Esophagus squamous epithelium (tissue), 5 donors: ENCODE measurements at regions not wholly inside any gene's neighbourhood (a gene's known extent, or its start where the extent isn't known, plus 50 kb on each side); places are given as distances from the start of the nearest gene placed in this dataset.

Source experiments
- DNase-seq: peaks from one replicate; lab custom pipeline; 2025; lab: John Stamatoyannopoulos, UW
- H3K27ac ChIP-seq, 4 donors: fragments of 200-600 bp; sonication (generic); one replicate each; pipeline ENCODE4 v1.5.1; 2016 to 2019; ENCODE audit warnings: mild to moderate bottlenecking in 1 of 4
- H3K27me3 ChIP-seq, 4 donors: fragments of 200-600 bp; sonication (generic); 1 replicate in 3 of 4; 2 replicates in 1 of 4; pipeline versions ENCODE4 v1.5.1 to v1.6.0; 2017 to 2021; ENCODE audit warnings: antibody characterized with exemption in 1 of 4
- H3K36me3 ChIP-seq, 3 donors: fragments of 200-600 bp; sonication (generic); one replicate each; pipeline ENCODE4 v1.5.1; 2016 to 2019
- H3K4me1 ChIP-seq, 3 donors: fragments of 200-600 bp; sonication (generic); one replicate each; pipeline ENCODE4 v1.5.1; 2017 to 2019
- H3K4me3 ChIP-seq, 4 donors: fragments of 200-600 bp; sonication (generic); 1 replicate in 3 of 4; 2 replicates in 1 of 4; pipeline ENCODE4 v1.5.1; 2016 to 2019; ENCODE audit warnings: mild to moderate bottlenecking in 2 of 4, moderate library complexity in 1 of 4
- H3K9me3 ChIP-seq, 3 donors: fragments of 200-600 bp; sonication (generic); one replicate each; pipeline ENCODE4 v1.5.1; 2016 to 2019
- POLR2A ChIP-seq, 4 donors: fragments of 450-650 bp; IDR thresholded peaks; one replicate each; pipeline ENCODE4 v1.6.1; 2017; ENCODE audit warnings: antibody characterized with exemption in 4 of 4, mild to moderate bottlenecking in 4 of 4, moderate library complexity in 3 of 4
- WGBS, 2 donors: methylation state at CpG; one replicate each; pipeline ENCODE4 v1.1.5; 2018; 5-methylcytosine and 5-hydroxymethylcytosine counted together
- intact Hi-C: fragments of 100-400 bp; cut with DNase I; formaldehyde crosslinking; loops from one replicate; pipeline ENCODE4 v1.15.0; 2022
- TF ChIP-seq, protein P1 (sequence below), 6 experiments: fragments of 450-650 bp in 4 of 6; fragments of 200-600 bp in 2 of 6; sonication (generic) in 2 of 6; IDR thresholded peaks; one replicate each; pipeline ENCODE4 v1.5.1; 2016 to 2019; ENCODE audit warnings: antibody characterized with exemption in 6 of 6, mild to moderate bottlenecking in 4 of 6, moderate library complexity in 4 of 6
- donor health status: DM: yes; HTN: yes; CAD: no.

DNA sequence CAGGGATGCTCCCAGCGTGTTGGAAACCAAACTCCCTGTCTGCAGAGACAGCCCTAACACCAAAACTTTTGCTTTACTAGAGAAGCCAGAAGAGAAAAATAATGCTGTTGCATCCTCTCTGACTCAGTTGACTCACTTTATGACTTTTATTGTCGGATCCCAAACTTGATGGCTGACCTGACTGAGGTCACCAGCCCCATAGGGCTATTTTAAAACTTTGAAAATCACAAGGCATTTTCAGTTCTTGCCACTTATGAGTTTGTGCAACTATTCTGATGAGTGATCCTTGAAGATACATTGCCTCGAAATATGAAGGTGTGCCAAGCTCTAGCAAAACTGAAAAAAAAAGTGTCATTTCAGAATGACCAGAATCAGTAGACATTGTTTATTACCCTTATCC, 320.2 kb downstream of the DLEU7 start:
- intact Hi-C loops, result loop anchor here (10.0 kb wide), 2 partner anchors 439 to 539 kb away; no protein-coding TSS in a partner anchor
- H3K27me3 ChIP-seq, result no peaks in the 10 kb centered on the region
- no peak overlapping the region for H3K4me3 ChIP-seq
- WGBS, 2 donors, result 75 to 76% methylated on average over 3 of the region's 3 CpGs
- no peaks in the 10 kb centered on the region for H3K9me3 ChIP-seq
- TF ChIP-seq POLR2A (IDR thresholded peaks at IDR 0.05), result no peak
- TF ChIP-seq, protein P1, sequence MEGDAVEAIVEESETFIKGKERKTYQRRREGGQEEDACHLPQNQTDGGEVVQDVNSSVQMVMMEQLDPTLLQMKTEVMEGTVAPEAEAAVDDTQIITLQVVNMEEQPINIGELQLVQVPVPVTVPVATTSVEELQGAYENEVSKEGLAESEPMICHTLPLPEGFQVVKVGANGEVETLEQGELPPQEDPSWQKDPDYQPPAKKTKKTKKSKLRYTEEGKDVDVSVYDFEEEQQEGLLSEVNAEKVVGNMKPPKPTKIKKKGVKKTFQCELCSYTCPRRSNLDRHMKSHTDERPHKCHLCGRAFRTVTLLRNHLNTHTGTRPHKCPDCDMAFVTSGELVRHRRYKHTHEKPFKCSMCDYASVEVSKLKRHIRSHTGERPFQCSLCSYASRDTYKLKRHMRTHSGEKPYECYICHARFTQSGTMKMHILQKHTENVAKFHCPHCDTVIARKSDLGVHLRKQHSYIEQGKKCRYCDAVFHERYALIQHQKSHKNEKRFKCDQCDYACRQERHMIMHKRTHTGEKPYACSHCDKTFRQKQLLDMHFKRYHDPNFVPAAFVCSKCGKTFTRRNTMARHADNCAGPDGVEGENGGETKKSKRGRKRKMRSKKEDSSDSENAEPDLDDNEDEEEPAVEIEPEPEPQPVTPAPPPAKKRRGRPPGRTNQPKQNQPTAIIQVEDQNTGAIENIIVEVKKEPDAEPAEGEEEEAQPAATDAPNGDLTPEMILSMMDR (IDR thresholded peaks at IDR 0.05), result no peak
- no peak overlapping the region for H3K27ac ChIP-seq
- no peaks in the 10 kb centered on the region for H3K36me3 ChIP-seq
- H3K4me1 ChIP-seq, result peaks cover 5 to 35% (median 6%) of the 10 kb centered on the region in 3 donors
- no peak for DNase-seq

DNA sequence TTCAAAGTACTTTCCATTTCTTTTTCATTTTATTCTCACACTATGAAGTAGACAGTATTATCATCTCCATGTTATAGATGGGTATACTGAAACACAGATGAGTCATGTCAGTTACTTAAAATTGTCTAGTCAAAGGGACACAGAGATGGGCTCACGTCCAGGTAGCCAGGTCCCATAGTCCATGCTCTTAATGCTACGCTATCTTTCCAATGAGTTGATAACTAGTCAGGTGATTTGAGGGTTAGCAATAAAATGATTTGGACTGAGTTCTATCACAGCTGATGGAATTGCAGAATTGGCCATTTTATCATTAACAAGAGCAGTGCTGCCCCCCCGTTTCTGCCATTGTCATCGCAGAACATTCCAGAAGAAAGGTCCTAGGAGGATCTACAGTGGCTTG, 318.9 kb downstream of the DLEU7 start:
- intact Hi-C loops, result loop anchor here (10.0 kb wide), 2 partner anchors 440 to 540 kb away; no protein-coding TSS in a partner anchor
- 95 to 98% methylated on average over 4 of the region's 4 CpGs for WGBS, 2 donors

DNA sequence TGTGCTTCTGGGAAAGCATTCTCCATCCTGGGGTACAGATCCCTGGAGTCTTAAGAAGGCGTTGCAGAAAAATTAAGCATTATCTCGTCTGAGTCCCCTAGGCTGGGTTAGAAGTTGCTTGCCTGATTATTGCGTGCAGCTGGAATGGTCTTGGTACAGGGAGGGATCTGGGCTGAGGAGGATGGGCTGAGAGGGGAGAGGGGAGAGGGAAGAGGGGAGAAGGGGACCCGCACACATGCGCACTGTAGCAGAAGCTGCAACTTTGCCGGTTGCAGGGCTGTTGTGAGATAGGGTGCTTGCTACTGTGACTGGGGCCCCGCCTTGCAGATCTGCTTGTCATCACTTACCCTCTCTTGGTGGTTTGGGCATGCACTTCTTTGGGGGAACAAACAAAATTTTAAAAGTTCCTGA, 316.8 kb downstream of the DLEU7 start:
- TF ChIP-seq POLR2A (IDR thresholded peaks at IDR 0.05), result no peak
- TF ChIP-seq, protein P1 (IDR thresholded peaks at IDR 0.05), result no peak
- H3K9me3 ChIP-seq, result no peaks in the 10 kb centered on the region
- DNase-seq, result no peak
- 82 to 88% methylated on average over 6 to 7 of the region's 7 CpGs for WGBS, 2 donors
- no peaks in the 10 kb centered on the region for H3K36me3 ChIP-seq
- H3K4me3 ChIP-seq, result no peak overlapping the region
- peaks cover 15 to 45% (median 18%) of the 10 kb centered on the region in 3 donors for H3K4me1 ChIP-seq
- intact Hi-C loops, result loop anchor here (10.0 kb wide), 2 partner anchors 442 to 542 kb away; no protein-coding TSS in a partner anchor
- H3K27ac ChIP-seq, result no peak overlapping the region
- no peaks in the 10 kb centered on the region for H3K27me3 ChIP-seq

More for the DNA sequence above, 318.9 kb downstream of the DLEU7 start:
- H3K4me3 ChIP-seq, result no peak overlapping the region
- no peaks in the 10 kb centered on the region for H3K36me3 ChIP-seq
- H3K27me3 ChIP-seq, result no peaks in the 10 kb centered on the region
- peaks cover 11 to 46% (median 12%) of the 10 kb centered on the region in 3 donors for H3K4me1 ChIP-seq
- no peaks in the 10 kb centered on the region for H3K9me3 ChIP-seq
- H3K27ac ChIP-seq, result no peak overlapping the region
- TF ChIP-seq, protein P1 (IDR thresholded peaks at IDR 0.05), result no peak
- TF ChIP-seq POLR2A (IDR thresholded peaks at IDR 0.05), result no peak
- no peak for DNase-seq

DNA sequence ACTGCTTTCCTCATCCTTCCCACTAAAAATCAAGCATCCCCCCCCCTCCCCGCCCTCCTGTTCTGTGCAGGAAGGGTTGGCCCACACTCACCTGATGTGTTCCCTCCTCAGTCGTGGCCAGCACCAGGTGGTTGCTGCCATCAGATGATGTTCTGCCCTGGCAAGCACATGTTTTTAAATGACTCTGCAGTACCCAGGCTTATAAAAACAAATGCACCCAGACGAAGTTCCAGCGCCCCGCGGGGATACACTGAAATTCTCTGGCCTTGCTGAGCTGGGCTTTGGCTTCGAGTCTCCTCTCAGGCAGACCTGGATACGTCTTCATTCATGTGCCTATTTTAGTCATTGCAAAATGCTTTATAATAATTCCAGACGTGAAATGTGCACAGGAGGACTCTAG, 316.3 kb downstream of the DLEU7 start:
- DNase-seq, result no peak
- intact Hi-C loops, result loop anchor here (10.0 kb wide), 2 partner anchors 442 to 542 kb away; no protein-coding TSS in a partner anchor
- 23 to 38% methylated on average over 7 to 9 of the region's 9 CpGs for WGBS, 2 donors
- Histone ChIP-seq H3K9me3 (no peaks in the 10 kb centered on the region), H3K27me3 (no peaks in the 10 kb centered on the region), H3K27ac (no peak overlapping the region), H3K4me3 (no peak overlapping the region), H3K4me1 (peaks cover 15 to 40% (median 18%) of the 10 kb centered on the region in 3 donors), H3K36me3 (no peaks in the 10 kb centered on the region)
- TF ChIP-seq, protein P1 (IDR thresholded peaks at IDR 0.05), result no peak
- no peak for TF ChIP-seq POLR2A (IDR thresholded peaks at IDR 0.05)

DNA sequence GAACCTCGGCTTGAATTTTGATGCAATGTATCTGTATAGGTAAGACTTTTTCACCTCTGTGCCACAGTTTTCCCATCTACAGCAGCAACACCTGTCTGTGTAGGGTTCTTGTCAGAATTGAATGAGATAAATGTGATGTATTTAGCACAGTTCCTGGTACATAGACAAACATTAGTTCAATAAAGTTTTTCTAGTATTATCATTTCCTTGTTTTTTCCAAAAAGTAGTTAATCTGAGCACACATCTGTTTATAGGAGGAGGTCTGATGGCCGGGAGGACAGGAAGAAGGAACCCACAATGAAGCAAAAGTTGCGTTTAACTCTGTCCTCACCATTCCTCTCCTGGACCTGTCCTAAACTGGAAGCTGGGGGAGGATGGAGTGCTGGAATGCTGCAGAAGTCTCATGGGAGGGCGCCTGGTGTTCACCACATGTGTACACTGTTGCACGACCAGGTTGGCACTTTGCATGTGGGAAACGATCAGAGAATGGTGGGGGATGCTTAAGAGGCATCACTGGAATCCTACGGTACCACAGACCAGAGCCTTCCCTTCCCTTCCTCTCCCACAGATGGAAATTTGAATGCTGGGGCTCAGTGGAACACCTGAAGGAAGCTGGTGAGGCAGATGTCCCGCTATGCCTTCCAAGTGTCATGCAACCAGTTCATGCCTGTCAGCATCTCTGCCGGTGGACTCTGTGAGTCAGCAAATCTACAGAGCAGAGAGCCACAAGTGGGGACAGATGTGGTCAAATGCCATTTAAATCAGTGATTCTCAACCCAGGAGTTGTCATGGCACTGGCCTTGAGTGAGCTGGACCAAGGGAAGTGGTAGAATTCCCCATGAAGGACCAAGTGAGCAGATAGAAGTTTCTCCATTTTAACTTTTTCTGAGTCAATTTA, 315.6 kb downstream of the DLEU7 start:
- Histone ChIP-seq H3K4me1 (peaks cover 15 to 36% (median 18%) of the 10 kb centered on the region in 3 donors), H3K4me3 (no peak overlapping the region), H3K27ac (peak overlapping the region in 1 of 4 donors; percentile 11), H3K9me3 (no peaks in the 10 kb centered on the region), H3K36me3 (no peaks in the 10 kb centered on the region), H3K27me3 (no peaks in the 10 kb centered on the region)
- DNase-seq, result no peak
- TF ChIP-seq, protein P1 (IDR thresholded peaks at IDR 0.05), result no peak
- TF ChIP-seq POLR2A (IDR thresholded peaks at IDR 0.05), result no peak
- 57 to 73% methylated on average over 7 to 9 of the region's 9 CpGs for WGBS, 2 donors
- intact Hi-C loops, result loop anchor here (10.0 kb wide), 2 partner anchors 443 to 543 kb away; no protein-coding TSS in a partner anchor
